Sigmoid colon (tissue), 4 donors: ENCODE measurements at regions not wholly inside any gene's neighbourhood (a gene's known extent, or its start where the extent isn't known, plus 50 kb on each side); places are given as distances from the start of the nearest gene placed in this dataset.
"Not testable (repeated sequence)": the region's sequence is repeated elsewhere in the genome, so short reads cannot be mapped to it uniquely, and the experiment has no call there.

Source experiments
- CTCF ChIP-seq, 4 experiments: fragments of 450-650 bp in 3 of 4; fragments of 200-600 bp in 1 of 4; IDR thresholded peaks; one replicate each; pipeline ENCODE4 v1.5.1; 2016 to 2019; ENCODE audit warnings: antibody characterized with exemption in 4 of 4, mild to moderate bottlenecking in 3 of 4, moderate library complexity in 2 of 4
- EP300 ChIP-seq, 4 donors: sonication (generic); formaldehyde crosslinking; IDR thresholded peaks; one replicate each; pipeline ENCODE4 v1.6.1; 2017; ENCODE audit warnings: antibody characterized with exemption in 4 of 4
- POLR2A ChIP-seq, 2 donors: fragments of 450-650 bp; IDR thresholded peaks; one replicate each; pipeline ENCODE4 v1.6.1; 2016; ENCODE audit warnings: antibody characterized with exemption in 2 of 2, mild to moderate bottlenecking in 2 of 2, moderate library complexity in 2 of 2
- POLR2AphosphoS5 ChIP-seq, 4 donors: sonication (generic); formaldehyde crosslinking; IDR thresholded peaks; one replicate each; pipeline ENCODE4 v1.6.1; 2017; ENCODE audit warnings: antibody characterized with exemption in 4 of 4

DNA sequence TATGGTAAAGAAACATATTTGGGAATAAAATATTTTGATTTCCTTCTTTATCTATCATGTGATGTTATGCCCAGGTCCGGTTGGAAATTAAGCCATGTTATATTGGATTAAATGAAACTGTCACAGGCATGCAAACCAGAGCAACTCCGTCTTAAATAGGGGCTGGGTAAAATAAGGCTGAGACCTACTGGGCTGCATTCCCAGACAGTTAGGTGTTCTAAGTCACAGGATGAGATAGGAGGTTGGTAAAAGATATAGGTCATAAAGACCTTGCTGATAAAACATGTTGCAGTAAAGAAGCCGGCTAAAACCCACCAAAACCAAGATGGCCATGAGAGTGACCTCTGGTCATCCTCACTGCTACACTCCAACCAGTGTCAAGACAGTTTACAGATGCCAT, 248.6 kb downstream of the SLC4A3 start:
- TF ChIP-seq CTCF, EP300, POLR2A, POLR2AphosphoS5 (IDR thresholded peaks at IDR 0.05): not testable (repeated sequence)
